Activated CD8-positive, alpha-beta T cell treated with anti-CD3 and anti-CD28 coated beads for 36 hours (primary cell): ENCODE measurements at regions not wholly inside any gene's neighbourhood (a gene's known extent, or its start where the extent isn't known, plus 50 kb on each side); places are given as distances from the start of the nearest gene placed in this dataset.

Source experiments
- ATAC-seq: fragments of 200-7000 bp; cut with Tn5 transposase; one replicate; pipeline ENCODE4 v1.10.0; 2021; ENCODE audit warnings: mild to moderate bottlenecking, moderate library complexity
- CTCF ChIA-PET: fragments of 350-600 bp; sonication (Branson Sonifier 250); formaldehyde crosslinking; loops from one replicate; lab custom pipeline; 2021; ENCODE audit warnings: antibody characterized with exemption; lab: Charles Lee
- POLR2A ChIA-PET: fragments of 350-600 bp; sonication (Branson Sonifier 250); formaldehyde crosslinking; loops from one replicate; lab custom pipeline; 2021; ENCODE audit warnings: antibody characterized with exemption; lab: Charles Lee
- DNase-seq: peaks from one replicate; pipeline ENCODE4 v3.0.0-alpha.2; 2020
- H3K27ac Mint-ChIP-seq: one replicate; pipeline ENCODE4 v1.8.0; 2021; ENCODE audit warnings: mild to moderate bottlenecking, mixed read lengths
- H3K27me3 Mint-ChIP-seq: one replicate; pipeline ENCODE4 v1.8.0; 2021; ENCODE audit warnings: mixed read lengths
- H3K36me3 Mint-ChIP-seq: one replicate; pipeline ENCODE4 v1.8.0; 2021; ENCODE audit warnings: low read depth, mixed read lengths
- H3K4me1 Mint-ChIP-seq: one replicate; pipeline ENCODE4 v1.8.0; 2021; ENCODE audit warnings: low read depth, mixed read lengths
- H3K4me3 Mint-ChIP-seq: one replicate; pipeline ENCODE4 v1.8.0; 2021; ENCODE audit warnings: mild to moderate bottlenecking, moderate library complexity, mixed read lengths
- H3K9me3 Mint-ChIP-seq: one replicate; pipeline ENCODE4 v1.8.0; 2021; ENCODE audit warnings: mixed read lengths
- CTCF ChIP-seq: fragments of 200-600 bp; IDR thresholded peaks from one replicate; pipeline ENCODE4 v1.8.0; 2022; ENCODE audit warnings: antibody characterized with exemption, mild to moderate bottlenecking
- intact Hi-C: fragments of 100-400 bp; cut with micrococcal nuclease; formaldehyde crosslinking; loops from one replicate; pipeline ENCODE4 v1.10.0; 2022

GRCh38 chr20:4563031-4563430 is 123.2 kb upstream of the PRNP start:
- Mint-ChIP-seq H3K27ac (no peak overlapping the region), H3K27me3 (peaks cover 25% of the 10 kb centered on the region)
- TF ChIP-seq CTCF: no peak

GRCh38 chr20:4560667-4561066 is 125.6 kb upstream of the PRNP start:
- H3K4me3 Mint-ChIP-seq: no peak overlapping the region
- intact Hi-C loops: no loop called here
- no peak for ATAC-seq
- H3K27ac Mint-ChIP-seq: no peak overlapping the region
- H3K27me3 Mint-ChIP-seq: peaks cover 25% of the 10 kb centered on the region
- H3K4me1 Mint-ChIP-seq: no peaks in the 10 kb centered on the region
- H3K36me3 Mint-ChIP-seq: no peaks in the 10 kb centered on the region
- no peak for TF ChIP-seq CTCF
- ChIA-PET CTCF (interaction anchor here (2.3 kb wide), 1 partner anchor 9 kb away, joined by 9 read pairs; no protein-coding TSS in a partner anchor), POLR2A (no interaction called here)
- H3K9me3 Mint-ChIP-seq: peaks cover 2% of the 10 kb centered on the region
- no peak for DNase-seq

More at GRCh38 chr20:4563031-4563430, 123.2 kb upstream of the PRNP start:
- ChIA-PET CTCF (no interaction called here), POLR2A (no interaction called here)
- no peak overlapping the region for H3K4me3 Mint-ChIP-seq
- no peaks in the 10 kb centered on the region for H3K36me3 Mint-ChIP-seq
- peaks cover 2% of the 10 kb centered on the region for H3K9me3 Mint-ChIP-seq
- intact Hi-C loops: no loop called here
- DNase-seq (no peak), ATAC-seq (no peak)
- H3K4me1 Mint-ChIP-seq: no peaks in the 10 kb centered on the region

GRCh38 chr20:4559906-4560305 is 126.3 kb upstream of the PRNP start:
- no peaks in the 10 kb centered on the region for H3K36me3 Mint-ChIP-seq
- H3K27me3 Mint-ChIP-seq: peaks cover 26% of the 10 kb centered on the region
- no peak for ATAC-seq
- peaks cover 2% of the 10 kb centered on the region for H3K9me3 Mint-ChIP-seq
- H3K4me3 Mint-ChIP-seq: no peak overlapping the region
- intact Hi-C loops: no loop called here
- H3K4me1 Mint-ChIP-seq: no peaks in the 10 kb centered on the region
- no peak for DNase-seq
- CTCF ChIA-PET: interaction anchor here (2.3 kb wide), 1 partner anchor 9 kb away, joined by 9 read pairs; no protein-coding TSS in a partner anchor
- POLR2A ChIA-PET: no interaction called here
- no peak overlapping the region for H3K27ac Mint-ChIP-seq
- TF ChIP-seq CTCF: no peak

GRCh38 chr20:4559106-4559505 is 127.2 kb upstream of the PRNP start:
- intact Hi-C loops: no loop called here
- ATAC-seq (no peak), DNase-seq (no peak)
- ChIA-PET POLR2A (no interaction called here), CTCF (interaction anchor here (2.3 kb wide), 1 partner anchor 10 kb away, joined by 9 read pairs; no protein-coding TSS in a partner anchor)
- no peak for TF ChIP-seq CTCF
- no peak overlapping the region for H3K4me3 Mint-ChIP-seq
- H3K4me1 Mint-ChIP-seq: no peaks in the 10 kb centered on the region
- H3K27me3 Mint-ChIP-seq: peaks cover 22% of the 10 kb centered on the region
- H3K9me3 Mint-ChIP-seq: peaks cover 2% of the 10 kb centered on the region
- H3K36me3 Mint-ChIP-seq: no peaks in the 10 kb centered on the region
- H3K27ac Mint-ChIP-seq: no peak overlapping the region

GRCh38 chr20:4556781-4557180 is 129.5 kb upstream of the PRNP start:
- Mint-ChIP-seq H3K27me3 (peaks cover 26% of the 10 kb centered on the region), H3K36me3 (no peaks in the 10 kb centered on the region), H3K27ac (no peak overlapping the region), H3K9me3 (peaks cover 2% of the 10 kb centered on the region), H3K4me3 (no peak overlapping the region), H3K4me1 (no peaks in the 10 kb centered on the region)
- POLR2A ChIA-PET: no interaction called here
- TF ChIP-seq CTCF: no peak
- DNase-seq (no peak), ATAC-seq (no peak)
- intact Hi-C loops: no loop called here
- CTCF ChIA-PET: no interaction called here
